NCI-H2227 treated with DMSO at 0.1 percent for 48 hours (cell line): ENCODE measurements at regions not wholly inside any gene's neighbourhood (a gene's known extent, or its start where the extent isn't known, plus 50 kb on each side); places are given as distances from the start of the nearest gene placed in this dataset.
"Not testable (repeated sequence)": the region's sequence is repeated elsewhere in the genome, so short reads cannot be mapped to it uniquely, and the experiment has no call there.

ENCODE experiments used
- DNase-seq: peaks from one replicate; lab custom pipeline; 2025; lab: John Stamatoyannopoulos, UW

DNA sequence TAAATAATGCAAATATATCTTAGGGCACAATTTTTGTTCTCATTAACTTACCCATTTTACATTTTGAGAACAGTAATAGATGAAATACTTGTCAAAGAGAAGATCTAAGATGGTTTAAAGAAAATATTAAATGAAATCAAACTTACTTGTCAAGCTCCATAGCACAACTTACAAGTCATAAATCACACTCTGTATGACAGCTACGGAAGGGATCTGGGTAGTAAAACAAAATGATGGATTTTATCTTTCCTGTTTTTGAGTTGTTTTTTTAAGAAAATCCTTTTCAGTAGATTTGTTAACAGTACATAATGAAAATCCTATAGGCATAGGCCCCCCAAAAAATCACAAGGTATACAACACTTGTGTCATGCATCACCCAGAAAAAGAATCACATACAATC is 84.4 kb upstream of the ANTXRL start:
- DNase-seq, result not testable (repeated sequence)

DNA sequence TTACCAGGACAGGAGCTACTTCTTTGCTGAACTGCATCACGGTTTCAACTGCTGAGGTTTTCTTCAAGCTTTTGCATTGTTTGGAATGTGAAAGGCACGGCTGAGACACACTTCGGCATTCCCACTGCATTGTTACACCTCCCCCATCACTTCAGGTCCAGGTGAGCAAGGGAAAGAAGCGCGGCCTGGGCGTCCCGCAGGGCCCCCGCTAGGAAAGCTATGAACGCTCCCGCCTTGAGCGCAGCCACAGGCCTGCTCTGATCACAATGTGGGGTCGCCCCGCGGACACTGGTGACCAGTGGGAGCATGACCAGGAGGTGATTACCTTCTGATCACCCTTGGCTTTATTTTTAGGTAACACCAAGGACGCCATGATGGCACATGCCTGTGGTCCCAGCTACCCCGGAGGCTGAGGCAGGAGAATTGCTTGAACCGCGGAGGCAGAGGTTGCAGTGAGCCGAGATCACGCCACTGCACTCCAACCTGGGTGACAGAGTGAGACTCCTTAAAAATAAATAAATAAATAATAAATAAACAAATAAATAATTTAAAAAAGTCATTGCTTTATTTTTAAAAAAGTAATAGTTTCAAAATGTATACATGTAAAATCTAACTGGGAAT is 82.2 kb upstream of the ANTXRL start:
- not testable (repeated sequence) for DNase-seq

DNA sequence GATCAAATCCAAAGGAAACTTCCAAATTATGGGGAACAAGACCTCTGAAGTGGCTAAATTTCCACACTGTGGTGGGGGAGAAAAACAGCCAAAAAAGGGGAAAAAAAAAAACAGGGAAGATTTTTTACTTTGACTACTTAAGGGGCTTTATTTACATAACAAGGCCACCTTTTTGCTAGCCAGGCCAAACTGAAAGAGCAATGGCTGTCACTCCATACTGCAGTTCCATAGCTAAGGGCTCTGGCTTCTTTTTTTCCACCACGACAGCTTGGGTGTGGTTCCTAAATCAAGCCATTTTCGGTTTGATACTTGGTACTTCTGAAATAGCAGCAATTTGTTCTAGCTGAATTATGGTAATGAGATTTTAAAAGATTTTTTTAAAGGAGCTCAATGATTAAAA is 76.4 kb upstream of the ANTXRL start:
- not testable (repeated sequence) for DNase-seq

DNA sequence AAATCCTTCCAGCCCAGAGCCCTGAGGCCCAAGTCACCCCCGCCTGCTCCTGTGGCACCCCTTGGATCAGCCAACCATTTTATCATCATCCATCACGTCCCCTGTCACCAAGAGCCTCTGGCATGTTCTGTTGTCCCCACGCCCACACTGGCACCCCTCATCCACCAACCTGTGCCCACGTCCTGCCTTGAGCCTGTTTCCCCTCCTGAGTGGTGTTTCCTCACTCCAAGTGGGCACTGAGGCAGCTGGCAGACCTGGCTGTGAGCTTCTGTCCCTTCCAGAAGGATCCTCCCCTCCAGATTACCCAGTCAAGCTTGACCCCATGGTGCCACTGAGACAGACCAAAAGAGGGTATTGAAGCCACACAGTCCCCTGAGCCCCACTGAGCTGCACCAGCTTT is 71.4 kb upstream of the ANTXRL start:
- DNase-seq, result no peak

DNA sequence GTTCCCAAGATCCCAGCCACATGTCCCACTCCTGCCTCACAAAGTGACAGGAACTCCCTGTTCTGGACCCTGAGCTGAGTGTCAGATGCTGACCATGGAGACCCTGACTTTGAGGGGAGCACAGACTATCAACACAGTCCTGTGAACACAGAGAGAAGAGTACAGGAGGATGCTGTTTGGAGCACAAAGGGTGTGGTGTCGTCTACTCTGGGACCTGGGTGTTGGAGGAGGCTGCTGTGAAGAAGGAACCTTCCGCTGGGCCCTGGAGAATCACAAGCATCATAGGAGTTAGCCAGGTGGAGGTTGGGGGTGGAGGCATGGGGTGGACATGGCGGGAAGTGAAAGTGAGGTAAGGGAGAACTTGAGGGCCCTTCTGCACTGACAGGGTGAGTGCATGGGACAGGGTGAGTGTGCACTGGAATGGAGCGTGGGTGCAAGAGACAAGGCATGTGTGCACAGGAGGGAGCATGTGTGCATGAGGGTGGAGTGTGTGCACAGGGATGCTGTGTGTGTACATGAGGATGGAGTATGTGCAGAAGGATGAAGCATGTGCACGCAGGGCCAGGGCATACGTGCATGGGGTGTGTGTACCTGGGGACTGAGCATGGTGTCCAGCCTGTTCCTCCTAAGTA is 70.7 kb upstream of the ANTXRL start:
- DNase-seq, result no peak

DNA sequence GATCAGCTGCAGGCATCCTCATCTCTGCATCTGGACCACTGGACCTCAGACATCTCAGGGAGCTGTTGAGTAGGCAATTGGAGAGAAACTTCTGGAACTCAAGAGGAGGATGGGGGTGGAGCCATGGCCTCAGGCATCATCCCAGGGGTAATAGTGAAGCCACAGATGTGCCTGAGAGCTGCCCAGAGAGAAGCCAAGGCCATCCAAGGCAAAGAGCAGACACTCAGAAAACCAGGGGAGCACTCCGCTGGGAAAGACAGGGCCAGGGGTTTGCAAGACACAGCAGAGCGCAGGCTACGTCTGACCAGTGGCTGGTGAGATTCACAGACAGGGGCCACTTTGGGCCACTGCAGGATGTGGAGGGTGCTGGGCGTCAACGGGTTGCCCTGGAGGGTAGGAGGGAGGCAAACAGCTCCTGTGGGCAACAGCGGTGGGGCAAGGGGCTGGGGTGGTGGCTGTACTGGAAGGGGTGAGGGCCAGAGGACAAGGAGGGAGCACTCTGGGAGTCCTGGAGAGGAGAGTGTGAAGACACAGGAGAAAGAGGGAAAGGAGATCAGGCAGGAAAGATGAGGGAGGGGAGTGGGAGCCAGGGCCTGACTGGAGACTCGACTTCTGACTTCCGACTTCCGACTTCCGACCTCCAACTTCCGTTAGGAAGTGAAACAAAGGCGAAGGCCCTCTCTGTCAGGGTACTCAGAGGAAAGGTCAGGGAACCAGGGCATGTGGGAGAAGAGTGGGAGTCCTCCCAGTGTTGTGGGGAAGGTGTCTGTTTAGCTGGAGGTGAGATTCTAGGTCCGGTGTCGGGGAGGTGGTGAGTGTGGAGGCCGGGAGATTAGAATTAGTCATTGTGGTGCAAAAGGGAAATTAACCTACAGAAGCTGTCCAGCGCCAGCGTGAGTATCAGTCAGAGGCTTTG is 69.7 kb upstream of the ANTXRL start:
- no peak for DNase-seq

DNA sequence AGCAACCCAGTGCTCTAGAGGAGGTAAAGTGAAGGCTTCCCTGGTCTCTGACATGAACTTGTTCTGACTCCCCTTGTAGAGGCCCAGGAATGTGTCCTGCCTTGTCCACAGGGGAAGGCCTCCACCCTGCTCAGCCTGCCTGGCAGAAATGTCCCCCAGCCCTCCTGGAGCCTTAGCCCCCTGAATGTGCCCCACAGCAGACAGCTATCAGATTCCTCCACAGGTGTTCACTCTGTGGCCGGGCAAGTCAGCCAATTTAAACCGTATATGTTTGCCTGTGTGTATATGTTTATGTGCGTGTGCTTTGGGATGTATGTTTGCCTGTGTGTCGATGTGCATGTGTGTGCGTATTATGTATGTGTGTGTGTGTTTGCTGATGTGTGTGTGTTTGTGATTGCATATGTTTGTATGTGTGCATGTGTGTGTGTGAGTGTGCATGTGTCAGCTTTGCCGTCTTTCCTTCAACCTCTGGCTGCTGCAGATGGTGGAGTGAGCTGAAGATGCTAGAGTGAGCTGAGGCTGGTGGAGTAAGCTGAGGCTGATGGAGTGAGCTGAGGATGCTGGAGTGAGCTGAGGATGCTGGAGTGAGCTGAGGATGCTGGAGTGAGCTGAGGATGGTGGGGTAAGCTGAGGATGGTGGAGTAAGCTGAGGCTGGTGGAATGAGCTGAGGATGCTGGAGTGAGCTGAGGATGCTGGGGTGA is 68.9 kb upstream of the ANTXRL start:
- DNase-seq, result no peak

DNA sequence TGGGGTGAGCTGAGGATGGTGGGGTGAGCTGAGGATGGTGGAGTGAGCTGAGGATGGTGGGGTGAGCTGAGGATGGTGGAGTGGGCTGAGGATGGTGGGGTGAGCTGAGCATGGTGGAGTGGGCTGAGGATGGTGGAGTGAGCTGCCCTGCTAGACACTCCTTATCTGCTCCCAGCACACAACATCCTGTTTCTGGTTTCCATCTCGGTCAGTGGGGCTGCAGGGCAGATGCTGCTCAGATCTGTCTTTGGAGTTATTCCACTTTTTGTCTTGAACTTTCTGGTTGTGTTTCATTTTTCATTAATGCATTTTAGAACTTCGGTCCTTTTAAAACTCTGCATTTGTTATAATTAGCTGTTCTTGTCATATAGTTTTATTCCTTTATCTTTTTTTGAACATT is 67.9 kb upstream of the ANTXRL start:
- DNase-seq, result no peak

DNA sequence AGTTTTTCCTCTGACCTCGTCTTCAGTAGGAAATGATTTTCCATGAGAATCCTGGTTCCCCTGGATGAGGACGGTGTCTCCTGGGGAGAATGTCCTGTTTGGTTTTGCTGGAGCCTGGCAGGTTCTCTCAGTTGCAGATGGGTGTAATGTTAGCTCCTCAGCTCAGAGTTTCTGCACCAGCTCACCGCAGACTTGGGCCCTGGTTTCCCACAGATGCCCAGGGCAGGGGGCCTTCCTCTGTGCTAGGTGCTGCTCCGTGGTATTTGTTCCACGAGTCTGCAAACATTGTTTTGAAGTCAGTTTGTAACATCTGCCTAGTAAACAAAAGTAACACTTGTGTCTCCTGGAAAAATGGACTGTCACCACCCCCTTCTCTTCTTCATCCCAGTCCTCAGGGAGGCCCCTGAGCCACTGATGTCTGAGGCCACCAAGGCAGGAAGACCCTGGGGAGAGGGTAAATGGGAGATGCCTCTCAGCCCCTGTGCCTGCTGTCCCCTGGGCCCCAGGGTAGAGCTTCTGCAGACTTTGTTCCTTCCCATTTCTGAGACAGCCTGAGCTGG is 67.3 kb upstream of the ANTXRL start:
- not testable (repeated sequence) for DNase-seq

DNA sequence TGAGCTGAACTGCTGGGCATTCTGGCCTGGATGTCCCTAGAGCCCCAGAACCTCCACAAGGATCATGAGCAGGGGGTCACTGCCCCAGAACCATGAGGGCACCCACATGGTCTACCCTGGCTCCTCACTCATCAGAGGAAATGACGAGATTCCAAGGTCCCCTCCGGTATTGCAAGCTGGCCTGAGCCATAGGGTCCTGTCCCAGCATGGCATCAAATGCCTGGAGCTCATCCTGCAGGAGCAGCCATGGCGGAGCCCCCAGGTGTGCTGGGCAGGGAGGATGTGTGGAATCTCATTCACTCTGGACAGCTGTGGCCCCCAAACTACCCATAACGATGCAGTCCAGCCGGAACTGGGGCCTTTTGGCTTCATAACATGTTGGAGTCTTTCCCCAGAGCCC is 66.6 kb upstream of the ANTXRL start:
- no peak for DNase-seq

DNA sequence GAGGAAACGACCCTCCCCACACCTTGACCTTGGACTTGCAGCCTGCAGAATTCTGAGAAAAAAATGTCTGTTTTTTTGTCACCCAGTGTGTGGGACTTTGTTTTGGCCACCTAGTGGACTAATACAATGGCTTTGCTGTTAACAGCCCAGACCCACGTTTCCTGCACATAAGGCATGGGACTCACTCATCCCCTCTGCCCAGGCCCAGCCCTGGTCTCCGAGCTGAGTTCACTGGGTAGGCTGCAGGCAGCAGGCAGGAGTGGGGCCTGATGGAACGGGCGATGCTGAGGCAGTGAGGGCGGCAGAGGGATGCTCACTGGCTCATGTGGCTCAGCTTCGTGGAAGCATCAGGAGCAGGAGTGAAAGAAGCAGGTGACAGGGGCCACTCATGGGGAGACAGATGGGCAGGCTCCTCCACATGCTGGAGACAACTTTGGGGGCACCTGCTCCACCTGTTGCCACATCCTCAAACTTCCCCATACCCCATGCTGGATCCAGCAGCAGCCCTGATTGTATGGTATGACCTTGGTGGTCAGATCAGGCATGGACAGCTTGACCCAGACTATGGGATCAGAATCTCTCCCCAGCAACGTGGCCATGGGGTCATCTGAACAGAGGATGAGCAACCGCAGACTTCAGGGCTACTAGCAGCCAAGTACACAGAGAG is 65.8 kb upstream of the ANTXRL start:
- no peak for DNase-seq

DNA sequence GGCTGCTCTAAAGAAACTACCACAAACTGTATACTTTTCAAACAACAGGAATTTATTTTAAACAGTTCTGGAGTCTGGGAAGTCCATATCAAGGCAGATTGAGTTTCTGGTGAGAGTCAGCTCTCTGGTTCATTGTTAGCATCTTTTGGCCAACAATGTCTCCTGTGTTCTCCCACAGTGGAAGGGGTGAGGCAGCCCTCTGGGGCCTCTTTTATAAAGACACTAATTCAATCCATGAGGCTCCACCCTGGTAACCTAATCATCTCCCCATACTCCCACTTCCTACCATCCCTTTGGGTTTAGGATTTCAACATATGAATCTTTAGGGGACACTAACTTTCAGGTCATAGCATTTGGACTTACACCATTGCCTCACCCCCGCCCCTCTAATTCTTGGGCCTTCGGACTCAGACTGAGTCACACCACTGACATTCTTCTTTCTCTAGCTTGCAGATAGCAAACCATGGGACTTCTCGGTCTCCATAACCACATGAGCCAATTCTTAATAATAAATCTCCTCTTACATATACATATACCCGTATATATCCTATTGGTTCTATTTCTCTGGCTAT is 64.3 kb upstream of the ANTXRL start:
- no peak for DNase-seq

DNA sequence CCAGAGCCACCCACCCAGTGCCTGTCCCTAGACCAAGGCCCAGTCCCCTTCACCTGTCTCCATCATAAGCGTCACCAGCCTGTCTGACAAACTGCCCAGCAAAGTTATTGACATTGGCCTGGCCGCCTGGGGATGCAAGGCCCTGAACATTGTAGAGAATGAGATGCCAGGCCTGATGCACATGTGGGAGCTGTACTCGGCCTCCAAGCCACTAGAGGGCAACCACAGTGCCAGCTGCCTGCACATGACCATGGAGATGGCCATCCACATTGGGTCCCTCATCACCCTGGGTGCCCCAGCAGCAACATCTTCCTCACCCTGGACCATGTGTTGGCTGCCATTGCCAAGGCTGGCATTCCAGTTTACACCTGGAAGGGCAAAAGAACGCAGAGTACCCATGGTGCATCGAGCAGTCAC is 63.7 kb upstream of the ANTXRL start:
- no peak for DNase-seq

DNA sequence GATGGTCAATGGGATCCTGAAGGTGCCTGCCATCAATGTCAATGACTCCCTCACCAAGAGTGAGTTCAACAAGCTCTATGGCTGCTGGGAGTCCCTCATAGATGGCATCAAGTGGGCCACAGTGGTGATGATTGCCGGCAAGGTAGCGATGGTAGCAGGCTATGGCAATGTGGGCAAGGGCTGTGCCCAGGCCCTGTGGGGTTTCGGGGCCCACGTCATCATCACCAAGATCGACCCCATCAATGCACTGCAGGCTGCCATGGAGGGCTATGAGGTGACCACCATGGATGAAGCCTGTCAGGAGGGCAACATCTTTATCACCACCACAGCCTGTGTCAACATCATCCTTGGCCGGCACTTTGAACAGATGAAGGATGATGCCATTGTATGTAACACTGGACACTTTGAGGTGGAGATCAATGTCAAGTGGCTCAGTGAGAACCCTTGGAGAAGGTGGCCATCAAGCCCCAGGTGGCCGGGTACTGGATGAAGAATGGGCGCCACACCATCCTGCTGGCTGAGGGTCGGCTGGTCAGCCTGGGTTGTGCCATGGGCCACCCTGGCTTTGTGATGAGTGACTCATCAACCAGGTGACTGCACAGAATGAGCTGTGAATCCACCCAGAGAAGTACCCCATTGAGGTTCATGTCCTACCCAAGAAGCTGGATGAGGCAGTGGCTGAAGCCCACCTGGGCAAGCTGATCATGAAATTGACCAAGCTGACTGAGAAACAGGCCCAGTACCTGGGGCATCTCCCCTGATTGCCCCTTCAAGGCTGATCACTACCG is 63.0 kb upstream of the ANTXRL start:
- DNase-seq, result no peak

DNA sequence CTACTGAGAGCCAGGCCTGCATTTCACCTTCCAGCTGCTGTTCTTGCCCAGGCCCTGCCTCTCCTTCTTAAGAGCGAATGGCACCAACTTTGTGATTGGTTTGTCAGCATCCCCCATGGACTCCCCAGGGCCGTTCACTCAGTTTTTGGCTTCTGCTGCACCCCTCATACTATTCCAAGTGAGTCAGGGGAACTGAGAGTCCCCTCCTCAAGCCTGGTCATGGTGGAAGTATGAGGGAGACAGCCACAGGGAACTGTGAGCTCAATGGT is 62.4 kb upstream of the ANTXRL start:
- DNase-seq, result no peak

DNA sequence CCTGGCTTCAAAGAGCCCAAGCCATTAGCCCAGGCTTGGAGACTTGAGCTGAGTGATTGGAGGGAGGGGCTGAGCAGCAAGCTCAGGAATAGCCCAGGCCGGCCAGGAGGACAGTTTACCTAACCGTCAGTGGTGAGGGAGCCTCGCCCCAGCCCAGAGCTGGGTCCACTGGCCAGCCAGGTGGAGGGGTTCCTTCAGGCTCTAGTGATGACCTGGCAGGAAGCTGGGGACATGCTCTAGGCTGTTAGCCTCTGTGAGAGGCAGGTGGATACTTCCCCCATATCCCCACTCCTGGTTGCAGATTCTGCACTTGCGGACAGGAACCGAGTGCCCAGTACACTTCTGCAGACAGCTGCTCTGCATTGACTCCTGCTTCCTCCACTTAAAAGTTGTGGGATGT is 61.2 kb upstream of the ANTXRL start:
- no peak for DNase-seq

DNA sequence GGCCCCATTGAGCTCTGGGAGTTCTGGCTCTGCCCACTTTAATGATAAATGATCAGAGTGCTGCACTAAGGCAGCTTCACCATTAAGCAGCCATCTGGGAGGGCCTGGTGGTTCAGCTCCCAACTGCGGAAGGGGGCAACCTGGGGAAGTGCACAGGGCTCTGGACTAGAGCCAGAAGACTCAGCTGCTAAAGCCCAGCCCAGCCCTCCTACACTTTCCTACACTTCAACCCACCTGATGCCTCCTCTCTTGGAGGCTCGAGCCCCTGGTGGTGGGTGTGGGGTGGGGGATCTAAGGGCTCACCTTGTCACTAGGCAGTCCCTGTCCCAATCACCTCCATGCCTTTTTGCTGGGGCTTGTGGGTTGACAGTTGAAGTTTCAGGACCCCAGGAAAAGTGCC is 60.6 kb upstream of the ANTXRL start:
- DNase-seq, result no peak

DNA sequence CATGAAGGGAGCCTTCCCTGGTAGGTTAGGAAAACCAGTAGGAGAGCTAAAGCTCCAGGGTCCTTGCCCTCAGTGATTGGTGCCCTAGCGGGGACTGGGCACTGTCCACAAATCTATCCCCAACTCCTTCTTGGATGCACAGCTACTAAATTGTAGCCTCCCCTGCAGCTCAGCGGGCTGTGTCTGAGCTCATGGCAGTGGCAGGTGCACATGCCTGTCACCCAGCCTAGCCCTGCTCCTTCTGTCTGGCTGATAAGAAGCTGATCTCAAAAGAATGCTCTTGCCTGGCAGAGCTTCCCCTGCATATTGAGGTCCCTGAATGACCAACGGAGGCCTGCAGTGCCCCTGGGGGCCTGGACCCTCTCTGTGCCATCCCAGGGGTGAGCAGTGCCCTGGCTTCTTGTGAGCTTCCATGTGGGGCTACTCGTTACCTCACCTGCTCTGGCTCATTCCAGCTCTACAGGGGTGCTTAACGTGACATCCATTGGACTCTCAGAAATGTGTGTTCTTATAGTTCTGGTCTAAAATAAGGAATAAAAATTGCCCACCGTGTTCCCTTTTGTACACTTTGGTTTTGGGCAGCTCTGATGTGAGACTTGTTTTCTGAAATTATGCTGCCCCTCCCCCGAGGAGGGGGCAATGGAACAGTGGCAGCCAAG is 59.8 kb upstream of the ANTXRL start:
- DNase-seq, result no peak

DNA sequence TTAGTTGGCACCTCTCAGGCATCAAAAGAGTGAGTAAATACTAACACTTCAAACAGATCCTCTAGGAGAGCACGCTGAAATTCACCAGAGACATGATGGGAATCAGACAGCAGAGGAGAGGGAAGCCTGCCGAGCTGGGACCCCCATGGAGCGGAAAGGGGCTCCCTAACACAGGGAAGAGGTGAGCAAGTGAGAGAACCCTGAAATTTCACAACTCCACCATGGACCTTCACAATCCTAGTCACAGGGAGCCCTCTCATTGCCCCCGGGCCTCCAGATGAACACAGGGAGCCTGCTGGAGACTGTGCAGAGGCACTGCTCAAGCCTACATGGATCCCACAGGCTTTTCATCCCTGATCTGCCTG is 59.2 kb upstream of the ANTXRL start:
- DNase-seq, result no peak

DNA sequence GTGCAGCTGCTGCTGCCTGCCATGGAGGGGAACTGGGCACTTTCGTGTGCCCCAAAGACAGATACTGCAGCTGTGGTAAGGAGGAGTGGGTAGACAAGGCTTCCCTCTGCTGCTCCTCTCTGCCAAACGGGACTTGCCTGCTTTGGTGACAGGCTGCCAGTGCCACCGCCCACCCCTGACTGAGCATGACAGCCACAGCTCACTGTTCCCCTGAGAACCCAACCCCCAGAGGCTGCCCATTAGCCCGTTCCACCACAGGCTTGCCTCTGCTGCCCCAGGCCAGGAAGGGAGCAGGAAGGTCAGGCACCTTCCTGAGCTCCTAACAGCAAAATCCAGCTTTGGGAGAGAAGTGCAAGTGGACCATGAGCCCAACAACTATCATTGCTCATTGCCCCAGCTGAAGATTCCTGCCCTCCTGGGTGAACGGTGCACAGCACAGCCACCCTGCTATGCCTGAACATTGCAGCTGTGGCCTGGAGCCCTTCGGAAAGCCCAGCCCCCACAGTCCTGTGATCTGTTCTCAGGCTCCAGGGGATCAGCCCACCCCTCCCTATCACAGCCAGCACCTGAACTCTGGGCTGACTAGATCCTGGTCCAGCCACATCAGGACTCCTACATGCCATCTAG is 58.7 kb upstream of the ANTXRL start:
- no peak for DNase-seq
